Keratinocyte (primary cell): ENCODE measurements at regions not wholly inside any gene's neighbourhood (a gene's known extent, or its start where the extent isn't known, plus 50 kb on each side); places are given as distances from the start of the nearest gene placed in this dataset.

Experiments used
- DNase-seq: peaks from one replicate; pipeline ENCODE4 v3.0.0-alpha.2; 2011; ENCODE audit warnings: low read depth, missing footprints, low spot score
- FAIRE-seq: peaks from 2 replicates; lab custom pipeline; 2011; peaks lifted over from hg19 to GRCh38; lab: Jason Lieb, UNC
- H2AFZ ChIP-seq: 2 replicates; pipeline ENCODE4 v1.6.0; 2012; ENCODE audit warnings: low read length, control low read depth, inconsistent platforms; ENCODE audit not compliant: control insufficient read depth
- H3K27ac ChIP-seq: 2 replicates; pipeline ENCODE4 v1.5.1; 2011; ENCODE audit warnings: low read length; ENCODE audit not compliant: control insufficient read depth, insufficient read depth
- H3K27me3 ChIP-seq: 3 replicates; pipeline ENCODE4 v1.6.0; 2011; ENCODE audit warnings: low read length; ENCODE audit not compliant: control insufficient read depth, insufficient read depth; ENCODE audit errors: extremely low read depth
- H3K36me3 ChIP-seq, 2 experiments: 2 replicates in 1 of 2; 3 replicates in 1 of 2; pipeline ENCODE4 v1.5.1; 2011; ENCODE audit warnings: low read length in 2 of 2, mild to moderate bottlenecking in 1 of 2; ENCODE audit not compliant: control insufficient read depth in 2 of 2, insufficient read depth in 2 of 2; ENCODE audit errors: extremely low read depth in 1 of 2
- H3K4me1 ChIP-seq: 3 replicates; pipeline ENCODE4 v1.5.1; 2011; ENCODE audit warnings: low read length; ENCODE audit not compliant: control insufficient read depth, insufficient read depth; ENCODE audit errors: extremely low read depth
- H3K4me2 ChIP-seq: 3 replicates; pipeline ENCODE4 v1.6.0; 2011; ENCODE audit warnings: low read depth, low read length; ENCODE audit not compliant: control insufficient read depth, insufficient read depth; ENCODE audit errors: extremely low read depth
- H3K4me3 ChIP-seq, 3 experiments: fragments of 200-600 bp in 1 of 3; sonication (generic) in 1 of 3; 2 replicates in 2 of 3; 3 replicates in 1 of 3; pipeline ENCODE4 v1.5.1; 2011 to 2016; ENCODE audit warnings: low read length in 3 of 3, mild to moderate bottlenecking in 3 of 3, control low read depth in 2 of 3, inconsistent platforms in 1 of 3, low read depth in 1 of 3, mixed read lengths in 1 of 3, mixed run types in 1 of 3, moderate library complexity in 1 of 3; ENCODE audit not compliant: control insufficient read depth in 2 of 3, insufficient read depth in 2 of 3; ENCODE audit errors: extremely low read depth in 1 of 3
- H3K79me2 ChIP-seq: 2 replicates; pipeline ENCODE4 v1.6.0; 2012; ENCODE audit warnings: low read length; ENCODE audit not compliant: control insufficient read depth, insufficient read depth
- H3K9ac ChIP-seq: 3 replicates; pipeline ENCODE4 v1.6.0; 2011; ENCODE audit warnings: low read length; ENCODE audit not compliant: control insufficient read depth, insufficient read depth; ENCODE audit errors: extremely low read depth
- H3K9me1 ChIP-seq: 3 replicates; pipeline ENCODE4 v1.6.0; 2011; ENCODE audit warnings: low read length; ENCODE audit not compliant: control insufficient read depth, insufficient read depth; ENCODE audit errors: extremely low read depth
- H3K9me3 ChIP-seq: 2 replicates; pipeline ENCODE4 v1.5.1; 2012; ENCODE audit warnings: low read depth, low read length; ENCODE audit not compliant: control insufficient read depth
- H4K20me1 ChIP-seq: 3 replicates; pipeline ENCODE4 v1.6.0; 2011; ENCODE audit warnings: low read length; ENCODE audit not compliant: control insufficient read depth, insufficient read depth; ENCODE audit errors: extremely low read depth
- CTCF ChIP-seq, 3 experiments: IDR thresholded peaks in 1 of 3; conservative IDR thresholded peaks in 1 of 3; optimal IDR thresholded peaks in 1 of 3; 2 replicates in 2 of 3; 3 replicates in 1 of 3; pipeline versions ENCODE3 to v1.5.1; 2011; ENCODE audit warnings: low read length in 3 of 3, mild to moderate bottlenecking in 3 of 3, moderate library complexity in 2 of 3, control low read depth in 1 of 3, inconsistent platforms in 1 of 3; ENCODE audit not compliant: insufficient read depth in 2 of 3; ENCODE audit errors: extremely low read depth in 1 of 3
- EZH2 ChIP-seq: IDR thresholded peaks from one replicate; pipeline ENCODE4 v1.6.1; 2012; ENCODE audit warnings: inconsistent platforms, mild to moderate bottlenecking, low read length, moderate library complexity
- dilution Hi-C: fragments of 300-500 bp; cut with MboI; formaldehyde crosslinking; loops from one replicate; pipeline ENCODE4 v1.7.0; 2020; ENCODE audit warnings: low sequenced_read_pairs; ENCODE audit not compliant: extremely low pct_ligation_motif_present

DNA sequence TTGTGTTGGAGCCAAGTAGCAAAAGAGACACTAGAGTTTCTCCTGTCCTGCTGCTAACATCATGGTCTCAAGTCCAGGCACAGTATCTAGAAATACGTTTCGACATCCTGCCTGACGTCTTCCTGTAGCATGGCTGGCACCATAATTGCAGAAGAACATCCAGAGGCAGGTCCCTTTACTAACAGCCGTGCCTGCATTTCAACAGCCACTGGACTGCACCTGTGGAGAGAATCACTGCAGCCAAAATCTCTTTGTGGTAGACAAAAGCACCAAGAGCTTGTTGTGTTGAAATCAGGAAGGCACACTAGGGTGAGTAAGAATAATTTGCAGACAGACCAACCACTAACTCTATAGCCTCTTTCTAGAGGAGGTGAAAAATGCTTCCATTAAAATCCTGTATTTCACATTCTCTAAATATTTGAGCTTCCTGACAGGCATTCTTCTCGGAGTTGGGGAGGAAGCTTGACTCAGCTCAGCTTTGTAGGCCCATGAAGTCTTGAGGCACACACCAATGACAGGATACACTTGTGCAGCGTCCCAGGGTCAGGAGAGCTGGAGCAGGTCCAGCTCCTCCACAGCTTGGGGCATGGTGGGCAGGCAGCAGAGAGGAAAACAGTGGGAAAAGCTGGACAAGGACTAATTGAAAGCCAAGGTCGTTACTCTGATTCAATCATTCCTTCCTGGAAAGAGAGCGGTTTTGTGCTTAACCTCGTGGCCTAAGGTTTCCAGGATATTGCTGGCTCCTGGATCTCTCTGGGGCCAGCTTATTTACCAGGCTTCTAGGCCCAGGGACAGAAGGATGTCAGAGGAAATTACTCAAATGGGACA, 244.9 kb downstream of the FAM43A start:
- H3K4me2 ChIP-seq = no peak overlapping the region
- DNase-seq (no peak), FAIRE-seq (no peak)
- peaks cover 3% of the 10 kb centered on the region for H3K4me1 ChIP-seq
- no peaks in the 10 kb centered on the region for H3K9me3 ChIP-seq
- H3K4me3 ChIP-seq = no peak overlapping the region
- H3K79me2 ChIP-seq = no peaks in the 10 kb centered on the region
- no peaks in the 10 kb centered on the region for H3K9me1 ChIP-seq
- dilution Hi-C loops = no loop called here
- H4K20me1 ChIP-seq = no peaks in the 10 kb centered on the region
- no peak overlapping the region for H3K27ac ChIP-seq
- H3K36me3 ChIP-seq = no peaks in the 10 kb centered on the region
- peaks cover 3% of the 10 kb centered on the region for H3K27me3 ChIP-seq
- H3K9ac ChIP-seq = no peak overlapping the region
- TF ChIP-seq CTCF (optimal IDR thresholded peaks at IDR 0.05 in 1 of 3, IDR thresholded peaks at IDR 0.05 in 1 of 3, conservative IDR thresholded peaks at IDR 0.05 in 1 of 3; ENCODE audit: extremely low read depth in 1 of 3, insufficient read depth in 2 of 3, low read length in 3 of 3) (no peak), EZH2 (no peak)
- H2AFZ ChIP-seq = no peak overlapping the region

DNA sequence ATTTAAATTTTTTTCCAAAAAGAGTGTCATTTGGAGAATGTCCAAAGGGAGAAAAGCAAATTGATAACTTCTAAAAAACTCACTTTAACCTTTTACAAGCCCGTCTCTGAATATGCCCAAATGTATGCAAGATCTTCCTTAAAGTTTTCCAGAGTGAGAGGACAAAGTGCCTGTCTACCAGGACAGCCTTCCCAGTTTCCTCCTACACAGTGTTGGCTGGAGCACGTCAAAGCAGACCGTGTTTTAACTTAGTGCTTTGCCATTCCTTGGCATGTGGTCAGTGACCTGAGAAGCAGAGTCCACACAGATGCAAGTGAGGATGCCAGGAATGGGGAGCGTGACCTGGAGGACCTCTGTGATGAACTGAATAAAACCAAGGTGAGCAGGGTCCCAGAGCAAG, 245.7 kb downstream of the FAM43A start:
- Histone ChIP-seq H3K9me1 (no peaks in the 10 kb centered on the region), H3K27me3 (no peaks in the 10 kb centered on the region), H3K4me1 (peaks cover 3% of the 10 kb centered on the region), H3K27ac (no peak overlapping the region), H3K79me2 (no peaks in the 10 kb centered on the region), H3K36me3 (no peaks in the 10 kb centered on the region), H3K9ac (no peak overlapping the region), H3K4me2 (no peak overlapping the region), H2AFZ (no peak overlapping the region), H4K20me1 (no peaks in the 10 kb centered on the region), H3K9me3 (no peaks in the 10 kb centered on the region), H3K4me3 (no peak overlapping the region)
- TF ChIP-seq EZH2 = no peak
- dilution Hi-C loops = no loop called here
- FAIRE-seq (no peak), DNase-seq (no peak)

- Histone ChIP-seq H3K27me3 (no peaks in the 10 kb centered on the region), H3K27ac (no peak overlapping the region), H3K9ac (no peak overlapping the region), H3K4me1 (peaks cover 3% of the 10 kb centered on the region), H2AFZ (no peak overlapping the region), H3K36me3 (no peaks in the 10 kb centered on the region), H3K4me3 (no peak overlapping the region), H3K79me2 (no peaks in the 10 kb centered on the region), H4K20me1 (no peaks in the 10 kb centered on the region), H3K9me3 (no peaks in the 10 kb centered on the region), H3K9me1 (no peaks in the 10 kb centered on the region), H3K4me2 (no peak overlapping the region)
- dilution Hi-C loops = no loop called here
- FAIRE-seq (no peak), DNase-seq (no peak)
- TF ChIP-seq EZH2 (no peak), CTCF (optimal IDR thresholded peaks at IDR 0.05 in 1 of 3, IDR thresholded peaks at IDR 0.05 in 1 of 3, conservative IDR thresholded peaks at IDR 0.05 in 1 of 3; ENCODE audit: extremely low read depth in 1 of 3, insufficient read depth in 2 of 3, low read length in 3 of 3) (no peak)
Measured at GRCh38 chr3:194931865-194932264, 246.2 kb downstream of the FAM43A start.
